ENCODE measurements at regions not wholly inside any gene's neighbourhood (a gene's known extent, or its start where the extent isn't known, plus 50 kb on each side); places are given as distances from the start of the nearest gene placed in this dataset.

DNA sequence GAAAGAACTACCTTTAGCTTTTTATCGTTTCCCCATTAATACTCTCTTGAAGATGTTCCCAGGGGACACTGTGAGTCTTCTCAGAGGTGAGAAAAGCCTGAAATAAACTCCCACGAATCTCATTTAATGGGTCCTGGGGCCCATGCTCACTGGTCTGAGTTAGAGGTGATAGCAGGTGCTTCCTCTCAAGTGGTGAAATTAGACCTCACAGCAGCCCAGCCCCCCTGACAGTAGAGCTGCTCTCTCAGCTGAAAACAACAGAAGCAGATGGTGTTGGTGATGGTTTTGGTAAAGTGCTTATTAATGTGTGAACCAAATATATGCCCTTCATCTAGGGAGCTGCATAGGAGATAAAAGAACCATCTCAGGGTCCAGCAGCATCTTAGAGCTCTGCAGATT is 76.8 kb upstream of the VPREB1 start:
- TF ChIP-seq CTCF (IDR thresholded peaks at IDR 0.05) (no peak), POLR2A (IDR thresholded peaks at IDR 0.05) (no peak)

Measured in Peyer's patch (tissue), 4 donors.